HepG2 (cell line): ENCODE measurements at regions not wholly inside any gene's neighbourhood (a gene's known extent, or its start where the extent isn't known, plus 50 kb on each side); places are given as distances from the start of the nearest gene placed in this dataset.

Experiments used
- ATAC-seq: fragments of 200-7000 bp; cut with Tn5 transposase; 3 replicates; pipeline ENCODE4 v1.9.1; 2020; ENCODE audit warnings: mild to moderate bottlenecking, moderate library complexity
- BruUV-seq: library from RNA; stranded (reverse); fragments of 400-500 nt; replicated peaks from 2 replicates; lab custom pipeline; 2021; lab: Mats Ljungman, UMichigan
- CTCF ChIA-PET: fragments of 300-600 bp; formaldehyde crosslinking; extraction: SDS; loops from one replicate; lab custom pipeline; 2021; ENCODE audit warnings: low total read pairs, inconsistent platforms, low intra/inter-chr PET ratio; lab: Yijun Ruan, JAX
- POLR2A ChIA-PET: fragments of 350-600 bp; sonication (Branson Sonifier 250); formaldehyde crosslinking; loops from one replicate; lab custom pipeline; 2020; ENCODE audit warnings: antibody characterized with exemption, inconsistent platforms; lab: Yijun Ruan, JAX
- DNase-seq: peaks from one replicate; pipeline ENCODE4 v3.0.0-alpha.2; 2015; ENCODE audit warnings: low spot score
- FAIRE-seq: peaks from 3 replicates; lab custom pipeline; 2011; peaks lifted over from hg19 to GRCh38; lab: Jason Lieb, UNC
- H2AFZ ChIP-seq: one replicate; pipeline ENCODE4 v1.6.1; 2011; ENCODE audit warnings: low read length, inconsistent platforms
- H3K27ac ChIP-seq: fragments of 300-600 bp; 3 replicates; pipeline ENCODE4 v1.8.0; 2011; ENCODE audit warnings: mixed run types, mild to moderate bottlenecking, mixed read lengths, low read length, inconsistent platforms; ENCODE audit not compliant: insufficient read depth; ENCODE audit errors: extremely low read length
- H3K27me3 ChIP-seq, 2 experiments: fragments of 200-600 bp in 1 of 2; 2 replicates in 1 of 2; 3 replicates in 1 of 2; pipeline versions ENCODE4 v1.6.0 to v1.8.0; 2011; ENCODE audit warnings: low read length in 2 of 2, mild to moderate bottlenecking in 2 of 2, moderate library complexity in 2 of 2, inconsistent platforms in 1 of 2; ENCODE audit not compliant: insufficient read depth in 2 of 2, control insufficient read depth in 1 of 2
- H3K36me3 ChIP-seq, 2 experiments: fragments of 200-600 bp in 1 of 2; replicated peaks in 1 of 2; 2 replicates in 1 of 2; 3 replicates in 1 of 2; pipeline versions ENCODE4 v1.5.1 to v1.8.0; 2011; ENCODE audit warnings: low read length in 2 of 2, inconsistent platforms in 1 of 2; ENCODE audit not compliant: insufficient read depth in 2 of 2, control insufficient read depth in 1 of 2
- H3K4me1 ChIP-seq: 2 replicates; pipeline ENCODE4 v1.5.1; 2012; ENCODE audit warnings: low read length, inconsistent platforms; ENCODE audit not compliant: insufficient read depth
- H3K4me2 ChIP-seq: 2 replicates; pipeline ENCODE4 v1.6.0; 2011; ENCODE audit warnings: low read depth, low read length, inconsistent platforms
- H3K4me3 ChIP-seq, 3 experiments: fragments of 200-600 bp in 1 of 3; sonication (generic), shearing (Covaris generic) in 1 of 3; replicated peaks in 1 of 3; 2 replicates each; pipeline ENCODE4 v1.5.1; 2011 to 2016; ENCODE audit warnings: low read length in 3 of 3, inconsistent platforms in 2 of 3, low read depth in 2 of 3, mild to moderate bottlenecking in 2 of 3, control low read depth in 1 of 3, mixed read lengths in 1 of 3; ENCODE audit not compliant: insufficient read depth in 1 of 3
- H3K79me2 ChIP-seq: one replicate; pipeline ENCODE4 v1.6.1; 2011; ENCODE audit warnings: low read length, inconsistent platforms; ENCODE audit not compliant: insufficient read depth
- H3K9ac ChIP-seq: 2 replicates; pipeline ENCODE4 v1.6.0; 2011; ENCODE audit warnings: mild to moderate bottlenecking, low read depth, low read length, inconsistent platforms; ENCODE audit not compliant: insufficient read depth
- H3K9me3 ChIP-seq: 2 replicates; pipeline ENCODE4 v1.5.1; 2012; ENCODE audit warnings: mild to moderate bottlenecking, low read length
- H4K20me1 ChIP-seq: 2 replicates; pipeline ENCODE4 v1.6.0; 2011; ENCODE audit warnings: inconsistent platforms, mild to moderate bottlenecking, low read length, moderate library complexity; ENCODE audit not compliant: insufficient read depth
- AKAP8 ChIP-seq: sonication (generic); formaldehyde crosslinking; IDR thresholded peaks from 2 replicates; pipeline ENCODE4 v1.5.1; 2020; ENCODE audit warnings: mild to moderate bottlenecking, missing genetic modification reagents
- MAFF ChIP-seq: IDR thresholded peaks from 2 replicates; pipeline ENCODE4 v1.6.1; 2011; ENCODE audit warnings: low read depth, low read length, improper control_type of control experiment
- MAFK ChIP-seq, 2 experiments: IDR thresholded peaks in 1 of 2; conservative IDR thresholded peaks in 1 of 2; 2 replicates each; pipeline ENCODE4 v1.6.1; 2011; ENCODE audit warnings: improper control_type of control experiment in 2 of 2, low read length in 2 of 2
- WGBS: methylation state at CpG from one replicate; pipeline ENCODE4 v1.1.6; 2017; ENCODE audit warnings: low lambda C conversion rate; 5-methylcytosine and 5-hydroxymethylcytosine counted together
- in situ Hi-C: cut with HindIII; loops from 2 replicates; pipeline ENCODE4 v1.10.0; 2017; ENCODE audit warnings: low pct_unique_long_range_greater_than_20kb; ENCODE audit not compliant: extremely low pct_ligation_motif_present
- intact Hi-C: fragments of 100-400 bp; cut with micrococcal nuclease; formaldehyde crosslinking; loops from one replicate; pipeline ENCODE4 v1.10.0; 2022; ENCODE audit not compliant: unreplicated experiment
- TF ChIP-seq, protein P1 (sequence below): sonication (generic); formaldehyde crosslinking; IDR thresholded peaks from one replicate; pipeline ENCODE4 v1.5.1; 2020; ENCODE audit warnings: mild to moderate bottlenecking, missing genetic modification reagents; ENCODE audit errors: not compliant biosample characterization

DNA sequence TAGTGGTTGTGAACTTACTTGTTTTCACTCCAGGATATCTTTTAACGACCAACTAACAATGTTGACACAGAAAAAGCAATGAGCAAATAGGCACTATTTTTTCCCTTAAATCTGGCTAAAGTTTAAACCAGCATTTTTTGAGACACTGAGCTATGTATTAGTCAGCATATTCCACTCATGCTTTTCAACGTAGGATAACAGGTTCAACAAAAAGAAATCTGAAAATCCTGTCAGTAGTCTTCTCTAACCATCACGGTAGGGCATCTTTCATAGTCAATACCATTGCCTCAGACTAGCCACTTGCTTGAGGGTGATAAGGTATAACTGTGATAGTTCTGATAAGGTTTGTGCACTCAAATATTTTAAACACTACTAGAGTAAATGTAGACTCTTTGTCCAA lies 1177.3 kb upstream of the NUDT12 start:
- Histone ChIP-seq H3K4me3 (no peak overlapping the region), H3K4me1 (no peaks in the 10 kb centered on the region), H3K27ac (no peak overlapping the region), H4K20me1 (no peaks in the 10 kb centered on the region), H2AFZ (no peak overlapping the region), H3K27me3 (no peaks in the 10 kb centered on the region), H3K4me2 (no peak overlapping the region), H3K9me3 (peaks cover 23% of the 10 kb centered on the region), H3K36me3 (no peaks in the 10 kb centered on the region), H3K79me2 (no peaks in the 10 kb centered on the region), H3K9ac (no peak overlapping the region)
- DNase-seq (no peak), FAIRE-seq (no peak), ATAC-seq (no peak)
- ChIA-PET POLR2A (no interaction called here), CTCF (no interaction called here)
- no TSS peak for BruUV-seq
- 6% methylated on average over 3 of the region's 3 CpGs for WGBS
- TF ChIP-seq MAFK (conservative IDR thresholded peaks at IDR 0.05 in 1 of 2, IDR thresholded peaks at IDR 0.05 in 1 of 2; ENCODE audit: low read length in 2 of 2) (peak; percentile 12 to 66; a peak in 2 of 4 replicates), AKAP8 (CRISPR knock-in tag) (no peak), MAFF (peak; percentile 46; the same call in 1 of the 2 replicates)
- TF ChIP-seq, protein P1, sequence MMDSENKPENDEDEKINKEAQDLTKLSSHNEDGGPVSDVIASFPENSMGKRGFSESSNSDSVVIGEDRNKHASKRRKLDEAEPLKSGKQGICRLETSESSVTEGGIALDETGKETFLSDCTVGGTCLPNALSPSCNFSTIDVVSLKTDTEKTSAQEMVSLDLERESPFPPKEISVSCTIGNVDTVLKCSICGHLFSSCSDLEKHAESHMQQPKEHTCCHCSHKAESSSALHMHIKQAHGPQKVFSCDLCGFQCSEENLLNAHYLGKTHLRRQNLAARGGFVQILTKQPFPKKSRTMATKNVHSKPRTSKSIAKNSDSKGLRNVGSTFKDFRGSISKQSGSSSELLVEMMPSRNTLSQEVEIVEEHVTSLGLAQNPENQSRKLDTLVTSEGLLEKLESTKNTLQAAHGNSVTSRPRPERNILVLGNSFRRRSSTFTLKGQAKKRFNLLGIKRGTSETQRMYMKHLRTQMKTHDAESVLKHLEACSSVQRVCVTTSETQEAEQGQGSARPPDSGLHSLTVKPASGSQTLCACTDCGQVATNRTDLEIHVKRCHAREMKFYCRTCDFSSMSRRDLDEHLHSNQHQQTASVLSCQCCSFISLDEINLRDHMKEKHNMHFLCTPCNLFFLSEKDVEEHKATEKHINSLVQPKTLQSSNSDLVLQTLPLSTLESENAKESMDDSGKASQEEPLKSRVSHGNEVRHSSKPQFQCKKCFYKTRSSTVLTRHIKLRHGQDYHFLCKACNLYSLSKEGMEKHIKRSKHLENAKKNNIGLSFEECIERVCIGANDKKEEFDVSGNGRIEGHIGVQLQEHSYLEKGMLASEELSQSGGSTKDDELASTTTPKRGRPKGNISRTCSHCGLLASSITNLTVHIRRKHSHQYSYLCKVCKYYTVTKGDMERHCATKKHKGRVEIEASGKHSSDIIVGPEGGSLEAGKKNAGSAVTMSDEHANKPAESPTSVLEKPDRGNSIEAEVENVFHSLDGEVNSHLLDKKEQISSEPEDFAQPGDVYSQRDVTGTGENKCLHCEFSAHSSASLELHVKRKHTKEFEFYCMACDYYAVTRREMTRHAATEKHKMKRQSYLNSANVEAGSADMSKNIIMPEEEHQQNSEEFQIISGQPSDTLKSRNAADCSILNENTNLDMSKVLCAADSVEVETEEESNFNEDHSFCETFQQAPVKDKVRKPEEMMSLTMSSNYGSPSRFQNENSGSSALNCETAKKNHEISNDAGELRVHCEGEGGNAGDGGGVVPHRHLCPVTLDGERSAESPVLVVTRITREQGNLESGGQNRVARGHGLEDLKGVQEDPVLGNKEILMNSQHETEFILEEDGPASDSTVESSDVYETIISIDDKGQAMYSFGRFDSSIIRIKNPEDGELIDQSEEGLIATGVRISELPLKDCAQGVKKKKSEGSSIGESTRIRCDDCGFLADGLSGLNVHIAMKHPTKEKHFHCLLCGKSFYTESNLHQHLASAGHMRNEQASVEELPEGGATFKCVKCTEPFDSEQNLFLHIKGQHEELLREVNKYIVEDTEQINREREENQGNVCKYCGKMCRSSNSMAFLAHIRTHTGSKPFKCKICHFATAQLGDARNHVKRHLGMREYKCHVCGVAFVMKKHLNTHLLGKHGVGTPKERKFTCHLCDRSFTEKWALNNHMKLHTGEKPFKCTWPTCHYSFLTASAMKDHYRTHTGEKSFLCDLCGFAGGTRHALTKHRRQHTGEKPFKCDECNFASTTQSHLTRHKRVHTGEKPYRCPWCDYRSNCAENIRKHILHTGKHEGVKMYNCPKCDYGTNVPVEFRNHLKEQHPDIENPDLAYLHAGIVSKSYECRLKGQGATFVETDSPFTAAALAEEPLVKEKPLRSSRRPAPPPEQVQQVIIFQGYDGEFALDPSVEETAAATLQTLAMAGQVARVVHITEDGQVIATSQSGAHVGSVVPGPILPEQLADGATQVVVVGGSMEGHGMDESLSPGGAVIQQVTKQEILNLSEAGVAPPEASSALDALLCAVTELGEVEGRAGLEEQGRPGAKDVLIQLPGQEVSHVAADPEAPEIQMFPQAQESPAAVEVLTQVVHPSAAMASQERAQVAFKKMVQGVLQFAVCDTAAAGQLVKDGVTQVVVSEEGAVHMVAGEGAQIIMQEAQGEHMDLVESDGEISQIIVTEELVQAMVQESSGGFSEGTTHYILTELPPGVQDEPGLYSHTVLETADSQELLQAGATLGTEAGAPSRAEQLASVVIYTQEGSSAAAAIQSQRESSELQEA (CRISPR knock-in tag) = no peak
- intact Hi-C loops = no loop called here
- in situ Hi-C loops = no loop called here
